Endothelial cell of umbilical vein (primary cell): ENCODE measurements at regions not wholly inside any gene's neighbourhood (a gene's known extent, or its start where the extent isn't known, plus 50 kb on each side); places are given as distances from the start of the nearest gene placed in this dataset.

Experiments
- BruUV-seq: library from RNA; stranded (reverse); fragments of 400-500 nt; replicated peaks from 2 replicates; lab custom pipeline; 2021; lab: Mats Ljungman, UMichigan
- CTCF ChIA-PET: fragments of 300-600, 350-600 bp; sonication (Branson Sonifier 250); formaldehyde crosslinking; loops from one replicate; lab custom pipeline; 2021; ENCODE audit warnings: antibody characterized with exemption, inconsistent platforms; lab: Charles Lee
- POLR2A ChIA-PET: fragments of 300-600, 350-600 bp; sonication (Branson Sonifier 250); formaldehyde crosslinking; loops from one replicate; lab custom pipeline; 2021; ENCODE audit warnings: antibody characterized with exemption, inconsistent platforms; lab: Charles Lee
- DNase-seq: peaks from one replicate; pipeline ENCODE4 v3.0.0-alpha.2; 2011; ENCODE audit warnings: low read depth, low spot score
- FAIRE-seq: peaks from 2 replicates; lab custom pipeline; 2011; peaks lifted over from hg19 to GRCh38; lab: Jason Lieb, UNC
- H2AFZ ChIP-seq: 2 replicates; pipeline ENCODE4 v1.6.0; 2012; ENCODE audit warnings: low read depth, low read length, control low read depth, inconsistent platforms
- H3K27ac ChIP-seq: 2 replicates; pipeline ENCODE4 v1.5.1; 2011; ENCODE audit warnings: low read depth, mild to moderate bottlenecking, control low read depth, low read length, moderate library complexity; ENCODE audit not compliant: insufficient read depth
- H3K27me3 ChIP-seq, 2 experiments: 2 replicates each; pipeline versions ENCODE4 v1.6.0 to v1.6.1; 2011; ENCODE audit warnings: low read length in 2 of 2, mixed read lengths in 1 of 2; ENCODE audit not compliant: control insufficient read depth in 2 of 2, insufficient read depth in 2 of 2
- H3K36me3 ChIP-seq, 2 experiments: 2 replicates in 1 of 2; 3 replicates in 1 of 2; pipeline ENCODE4 v1.5.1; 2011; ENCODE audit warnings: low read length in 2 of 2, mild to moderate bottlenecking in 1 of 2, moderate library complexity in 1 of 2; ENCODE audit not compliant: control insufficient read depth in 2 of 2, insufficient read depth in 2 of 2; ENCODE audit errors: extremely low read depth in 1 of 2
- H3K4me1 ChIP-seq: 3 replicates; pipeline ENCODE4 v1.5.1; 2011; ENCODE audit warnings: mild to moderate bottlenecking, low read length; ENCODE audit not compliant: control insufficient read depth, insufficient read depth; ENCODE audit errors: extremely low read depth
- H3K4me2 ChIP-seq: 2 replicates; pipeline ENCODE4 v1.6.1; 2011; ENCODE audit warnings: low read length, control low read depth, mixed read lengths; ENCODE audit not compliant: insufficient read depth
- H3K4me3 ChIP-seq, 3 experiments: fragments of 200-600 bp in 1 of 3; sonication (generic), shearing (Covaris generic) in 1 of 3; replicated peaks in 1 of 3; 2 replicates each; pipeline ENCODE4 v1.5.1; 2011 to 2016; ENCODE audit warnings: control low read depth in 3 of 3, low read length in 3 of 3, mild to moderate bottlenecking in 2 of 3, inconsistent platforms in 1 of 3, low read depth in 1 of 3, moderate library complexity in 1 of 3; ENCODE audit not compliant: insufficient read depth in 1 of 3
- H3K79me2 ChIP-seq: 2 replicates; pipeline ENCODE4 v1.6.0; 2012; ENCODE audit warnings: low read length, inconsistent platforms; ENCODE audit not compliant: control insufficient read depth, insufficient read depth
- H3K9ac ChIP-seq: replicated peaks from 2 replicates; pipeline ENCODE3; 2011; ENCODE audit warnings: low read length, control low read depth; ENCODE audit not compliant: insufficient read depth; ENCODE audit errors: extremely low read depth
- H3K9me1 ChIP-seq: replicated peaks from 3 replicates; pipeline ENCODE4 v1.6.0; 2011; ENCODE audit warnings: mild to moderate bottlenecking, low read length; ENCODE audit not compliant: control insufficient read depth, insufficient read depth; ENCODE audit errors: extremely low read depth
- H3K9me3 ChIP-seq: replicated peaks from 2 replicates; pipeline ENCODE4 v1.5.1; 2012; ENCODE audit warnings: low read length, inconsistent platforms; ENCODE audit not compliant: control insufficient read depth, insufficient read depth
- H4K20me1 ChIP-seq: replicated peaks from 2 replicates; pipeline ENCODE3; 2011; ENCODE audit warnings: mild to moderate bottlenecking, low read length; ENCODE audit not compliant: control insufficient read depth, insufficient read depth; ENCODE audit errors: extremely low read depth
- CTCF ChIP-seq, 2 donors: IDR thresholded peaks; 1 replicate in 1 of 2; 2 replicates in 1 of 2; pipeline ENCODE4 v1.5.1; 2011; ENCODE audit warnings: low read length in 2 of 2, mild to moderate bottlenecking in 2 of 2, moderate library complexity in 2 of 2, control low read depth in 1 of 2, inconsistent platforms in 1 of 2, low read depth in 1 of 2; ENCODE audit not compliant: insufficient read depth in 1 of 2; ENCODE audit errors: extremely low read depth in 1 of 2
- EZH2 ChIP-seq: IDR thresholded peaks from 2 replicates; pipeline ENCODE4 v1.6.1; 2012; ENCODE audit warnings: borderline replicate concordance, low read depth, mild to moderate bottlenecking, moderate library complexity, low read length, inconsistent platforms; ENCODE audit not compliant: severe bottlenecking
- FOS ChIP-seq: IDR thresholded peaks from 2 replicates; pipeline ENCODE4 v1.6.1; 2011; ENCODE audit warnings: mild to moderate bottlenecking, low read length, moderate library complexity, borderline replicate concordance; ENCODE audit not compliant: insufficient read depth
- GATA2 ChIP-seq: IDR thresholded peaks from 2 replicates; pipeline ENCODE4 v1.7.0; 2011; ENCODE audit warnings: low read depth, mild to moderate bottlenecking, moderate library complexity, mixed read lengths, low read length; ENCODE audit not compliant: insufficient read length, insufficient read depth
- JUN ChIP-seq: IDR thresholded peaks from 2 replicates; pipeline ENCODE4 v1.6.1; 2011; ENCODE audit warnings: borderline replicate concordance, low read depth; ENCODE audit not compliant: insufficient read length, insufficient read depth
- MAX ChIP-seq: IDR thresholded peaks from 2 replicates; pipeline ENCODE4 v1.6.1; 2011; ENCODE audit not compliant: insufficient read depth, insufficient read length
- MYC ChIP-seq: IDR thresholded peaks from one replicate; pipeline ENCODE4 v1.6.1; 2011; ENCODE audit warnings: mild to moderate bottlenecking, low read depth, low read length
- POLR2A ChIP-seq: IDR thresholded peaks from 2 replicates; pipeline ENCODE4 v1.6.1; 2012; ENCODE audit warnings: low read depth, mild to moderate bottlenecking, control low read depth, low read length
- POLR2AphosphoS5 ChIP-seq: IDR thresholded peaks from 2 replicates; pipeline ENCODE4 v1.6.1; 2012; ENCODE audit warnings: low read depth, mild to moderate bottlenecking, control low read depth, low read length, moderate library complexity; ENCODE audit not compliant: insufficient read depth
- dilution Hi-C: fragments of 300-500 bp; cut with MboI; formaldehyde crosslinking; loops from one replicate; pipeline ENCODE4 v1.15.0; 2019; ENCODE audit warnings: low sequenced_read_pairs; ENCODE audit not compliant: extremely low pct_ligation_motif_present
- intact Hi-C: fragments of 100-400 bp; cut with micrococcal nuclease; formaldehyde crosslinking; loops from one replicate; pipeline ENCODE4 v1.10.0; 2022

- POLR2A ChIA-PET = no interaction called here
- BruUV-seq = no TSS peak
- no peak overlapping the region for H3K27ac ChIP-seq
- CTCF ChIA-PET = interaction anchor here (2.2 kb wide), 1 partner anchor 17 kb away, joined by 4 read pairs; no protein-coding TSS in a partner anchor
- no peaks in the 10 kb centered on the region for H4K20me1 ChIP-seq
- peaks cover 5% of the 10 kb centered on the region for H3K9me3 ChIP-seq
- H3K27me3 ChIP-seq = no peaks in the 10 kb centered on the region
- intact Hi-C loops (no loop called here), dilution Hi-C loops (no loop called here)
- no peak overlapping the region for H3K4me2 ChIP-seq
- H3K36me3 ChIP-seq = no peaks in the 10 kb centered on the region
- H3K79me2 ChIP-seq = no peaks in the 10 kb centered on the region
- H2AFZ ChIP-seq = no peak overlapping the region
- TF ChIP-seq MYC (no peak), FOS (no peak), MAX (no peak)
- FAIRE-seq = no peak
- H3K4me1 ChIP-seq = no peaks in the 10 kb centered on the region
- no peaks in the 10 kb centered on the region for H3K9me1 ChIP-seq
- no peak overlapping the region for H3K4me3 ChIP-seq
- no peak overlapping the region for H3K9ac ChIP-seq
- DNase-seq = no peak
Measured at GRCh38 chr13:88142653-88143052, 471.5 kb downstream of the SLITRK5 start.

- Histone ChIP-seq H3K9me3 (peaks cover 2% of the 10 kb centered on the region), H3K4me2 (no peak overlapping the region), H2AFZ (no peak overlapping the region), H3K36me3 (no peaks in the 10 kb centered on the region), H3K79me2 (no peaks in the 10 kb centered on the region), H3K27me3 (no peaks in the 10 kb centered on the region), H3K9ac (no peak overlapping the region), H3K9me1 (no peaks in the 10 kb centered on the region), H3K27ac (no peak overlapping the region), H3K4me1 (no peaks in the 10 kb centered on the region), H3K4me3 (no peak overlapping the region), H4K20me1 (no peaks in the 10 kb centered on the region)
- POLR2A ChIA-PET = no interaction called here
- CTCF ChIA-PET = interaction anchor here (2.2 kb wide), 1 partner anchor 19 kb away, joined by 4 read pairs; no protein-coding TSS in a partner anchor
- TF ChIP-seq EZH2 (no peak), MYC (no peak), GATA2 (no peak), POLR2A (no peak), CTCF (IDR thresholded peaks at IDR 0.05; ENCODE audit: extremely low read depth in 1 of 2, insufficient read depth in 1 of 2, low read depth in 1 of 2, low read length in 2 of 2) (no peak), POLR2AphosphoS5 (no peak), MAX (no peak), JUN (no peak), FOS (no peak)
- intact Hi-C loops (no loop called here), dilution Hi-C loops (no loop called here)
- FAIRE-seq (no peak), DNase-seq (no peak)
- BruUV-seq = no TSS peak
Measured at GRCh38 chr13:88144580-88144979, 473.4 kb downstream of the SLITRK5 start.
